Activated CD8-positive, alpha-beta T cell treated with anti-CD3 and anti-CD28 coated beads for 36 hours (primary cell): ENCODE measurements at regions not wholly inside any gene's neighbourhood (a gene's known extent, or its start where the extent isn't known, plus 50 kb on each side); places are given as distances from the start of the nearest gene placed in this dataset.

Source experiments
- ATAC-seq: fragments of 200-7000 bp; cut with Tn5 transposase; one replicate; pipeline ENCODE4 v1.10.0; 2021; ENCODE audit warnings: mild to moderate bottlenecking, moderate library complexity
- CTCF ChIA-PET: fragments of 350-600 bp; sonication (Branson Sonifier 250); formaldehyde crosslinking; loops from one replicate; lab custom pipeline; 2021; ENCODE audit warnings: antibody characterized with exemption; lab: Charles Lee
- POLR2A ChIA-PET: fragments of 350-600 bp; sonication (Branson Sonifier 250); formaldehyde crosslinking; loops from one replicate; lab custom pipeline; 2021; ENCODE audit warnings: antibody characterized with exemption; lab: Charles Lee
- DNase-seq: peaks from one replicate; pipeline ENCODE4 v3.0.0-alpha.2; 2020
- H3K27ac Mint-ChIP-seq: one replicate; pipeline ENCODE4 v1.8.0; 2021; ENCODE audit warnings: mild to moderate bottlenecking, mixed read lengths
- H3K27me3 Mint-ChIP-seq: one replicate; pipeline ENCODE4 v1.8.0; 2021; ENCODE audit warnings: mixed read lengths
- H3K36me3 Mint-ChIP-seq: one replicate; pipeline ENCODE4 v1.8.0; 2021; ENCODE audit warnings: low read depth, mixed read lengths
- H3K4me1 Mint-ChIP-seq: one replicate; pipeline ENCODE4 v1.8.0; 2021; ENCODE audit warnings: low read depth, mixed read lengths
- H3K4me3 Mint-ChIP-seq: one replicate; pipeline ENCODE4 v1.8.0; 2021; ENCODE audit warnings: mild to moderate bottlenecking, moderate library complexity, mixed read lengths
- H3K9me3 Mint-ChIP-seq: one replicate; pipeline ENCODE4 v1.8.0; 2021; ENCODE audit warnings: mixed read lengths
- intact Hi-C: fragments of 100-400 bp; cut with micrococcal nuclease; formaldehyde crosslinking; loops from one replicate; pipeline ENCODE4 v1.10.0; 2022
- TF ChIP-seq, protein P1 (sequence below): fragments of 200-600 bp; IDR thresholded peaks from one replicate; pipeline ENCODE4 v1.8.0; 2022; ENCODE audit warnings: antibody characterized with exemption, mild to moderate bottlenecking

DNA sequence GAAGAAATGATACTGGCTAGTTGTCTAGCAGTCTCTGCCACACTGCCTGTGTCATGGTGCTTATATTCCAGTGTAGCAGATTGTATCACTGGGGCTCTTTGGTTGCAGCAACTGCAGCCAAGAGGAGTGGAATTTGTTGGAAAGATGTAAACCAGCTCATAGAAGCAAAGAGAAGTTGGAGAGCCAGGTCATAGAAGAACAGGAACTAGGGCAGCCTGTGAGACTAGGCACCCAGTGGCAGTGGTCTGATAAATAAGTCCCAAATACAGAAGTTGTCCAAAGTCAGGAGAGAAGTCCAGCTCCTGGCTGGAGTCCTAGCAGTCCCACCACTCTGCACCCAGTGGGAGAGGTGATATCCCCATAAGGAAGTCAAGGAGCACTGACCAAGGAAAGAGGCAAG lies 172.5 kb upstream of the ARID2 start:
- intact Hi-C loops = no loop called here
- TF ChIP-seq, protein P1, sequence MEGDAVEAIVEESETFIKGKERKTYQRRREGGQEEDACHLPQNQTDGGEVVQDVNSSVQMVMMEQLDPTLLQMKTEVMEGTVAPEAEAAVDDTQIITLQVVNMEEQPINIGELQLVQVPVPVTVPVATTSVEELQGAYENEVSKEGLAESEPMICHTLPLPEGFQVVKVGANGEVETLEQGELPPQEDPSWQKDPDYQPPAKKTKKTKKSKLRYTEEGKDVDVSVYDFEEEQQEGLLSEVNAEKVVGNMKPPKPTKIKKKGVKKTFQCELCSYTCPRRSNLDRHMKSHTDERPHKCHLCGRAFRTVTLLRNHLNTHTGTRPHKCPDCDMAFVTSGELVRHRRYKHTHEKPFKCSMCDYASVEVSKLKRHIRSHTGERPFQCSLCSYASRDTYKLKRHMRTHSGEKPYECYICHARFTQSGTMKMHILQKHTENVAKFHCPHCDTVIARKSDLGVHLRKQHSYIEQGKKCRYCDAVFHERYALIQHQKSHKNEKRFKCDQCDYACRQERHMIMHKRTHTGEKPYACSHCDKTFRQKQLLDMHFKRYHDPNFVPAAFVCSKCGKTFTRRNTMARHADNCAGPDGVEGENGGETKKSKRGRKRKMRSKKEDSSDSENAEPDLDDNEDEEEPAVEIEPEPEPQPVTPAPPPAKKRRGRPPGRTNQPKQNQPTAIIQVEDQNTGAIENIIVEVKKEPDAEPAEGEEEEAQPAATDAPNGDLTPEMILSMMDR = no peak
- ChIA-PET POLR2A (interaction anchor here (1.1 kb wide), 1 partner anchor 16 kb away, joined by 3 read pairs; no protein-coding TSS in a partner anchor), CTCF (interaction anchor here (0.6 to 1.1 kb wide), 2 partner anchors 13 to 51 kb away, joined by 3 to 5 read pairs; no protein-coding TSS in a partner anchor)
- no peak overlapping the region for H3K27ac Mint-ChIP-seq
- no peaks in the 10 kb centered on the region for H3K27me3 Mint-ChIP-seq
- DNase-seq (no peak), ATAC-seq (no peak)
- no peaks in the 10 kb centered on the region for H3K36me3 Mint-ChIP-seq
- H3K4me3 Mint-ChIP-seq = no peak overlapping the region
- peaks cover 3% of the 10 kb centered on the region for H3K9me3 Mint-ChIP-seq
- no peaks in the 10 kb centered on the region for H3K4me1 Mint-ChIP-seq

DNA sequence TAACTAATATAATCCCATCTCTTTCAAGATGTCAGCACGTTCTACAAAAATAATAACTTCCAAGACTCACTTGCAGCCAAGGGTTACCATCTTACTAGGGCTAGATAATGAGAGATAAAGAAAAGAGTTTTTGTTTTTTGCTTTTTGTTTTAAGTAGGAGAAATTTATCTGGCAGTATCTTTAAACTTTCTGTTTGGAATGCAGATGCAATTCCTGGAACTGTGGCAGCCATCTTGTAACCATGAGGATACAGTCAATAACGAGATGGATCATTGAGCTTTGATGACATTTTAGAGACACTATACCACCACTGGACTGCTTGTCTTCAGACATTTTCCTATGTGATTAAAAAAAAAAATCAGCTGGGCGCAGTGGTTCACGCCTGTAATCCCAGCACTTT lies 171.2 kb upstream of the ARID2 start:
- TF ChIP-seq, protein P1 = no peak
- H3K27me3 Mint-ChIP-seq = no peaks in the 10 kb centered on the region
- H3K9me3 Mint-ChIP-seq = peaks cover 3% of the 10 kb centered on the region
- no peak overlapping the region for H3K27ac Mint-ChIP-seq
- DNase-seq (no peak), ATAC-seq (no peak)
- no peak overlapping the region for H3K4me3 Mint-ChIP-seq
- H3K4me1 Mint-ChIP-seq = no peaks in the 10 kb centered on the region
- CTCF ChIA-PET = interaction anchor here (1.6 kb wide), 1 partner anchor 14 kb away, joined by 5 read pairs; no protein-coding TSS in a partner anchor
- no peaks in the 10 kb centered on the region for H3K36me3 Mint-ChIP-seq
- intact Hi-C loops = no loop called here
- POLR2A ChIA-PET = no interaction called here

DNA sequence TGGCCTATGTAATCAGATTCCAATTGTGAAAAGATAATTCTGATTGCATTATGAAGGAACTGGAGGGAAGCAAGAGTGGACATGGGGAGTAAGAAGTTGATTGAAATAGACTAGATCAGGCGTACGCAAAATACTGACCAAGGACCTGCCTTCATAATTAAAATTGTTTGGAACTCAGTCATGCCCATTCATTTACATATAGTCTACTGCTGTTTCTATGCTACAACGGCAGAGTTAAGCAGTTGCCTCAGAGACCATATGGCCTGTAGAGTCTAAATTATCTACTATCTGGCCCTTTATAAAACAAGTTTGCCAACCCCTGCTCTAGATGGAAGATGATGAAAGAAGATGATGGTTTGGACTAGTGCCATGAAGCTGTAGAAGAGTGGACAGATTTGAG lies 170.0 kb upstream of the ARID2 start:
- ChIA-PET CTCF (interaction anchor here (1.8 kb wide), 1 partner anchor 16 kb away, joined by 8 read pairs; no protein-coding TSS in a partner anchor), POLR2A (no interaction called here)
- Mint-ChIP-seq H3K4me1 (no peaks in the 10 kb centered on the region), H3K27me3 (no peaks in the 10 kb centered on the region), H3K9me3 (peaks cover 3% of the 10 kb centered on the region), H3K36me3 (no peaks in the 10 kb centered on the region), H3K4me3 (no peak overlapping the region), H3K27ac (no peak overlapping the region)
- no peak for DNase-seq
- TF ChIP-seq, protein P1 = no peak
- intact Hi-C loops = no loop called here
- no peak for ATAC-seq

DNA sequence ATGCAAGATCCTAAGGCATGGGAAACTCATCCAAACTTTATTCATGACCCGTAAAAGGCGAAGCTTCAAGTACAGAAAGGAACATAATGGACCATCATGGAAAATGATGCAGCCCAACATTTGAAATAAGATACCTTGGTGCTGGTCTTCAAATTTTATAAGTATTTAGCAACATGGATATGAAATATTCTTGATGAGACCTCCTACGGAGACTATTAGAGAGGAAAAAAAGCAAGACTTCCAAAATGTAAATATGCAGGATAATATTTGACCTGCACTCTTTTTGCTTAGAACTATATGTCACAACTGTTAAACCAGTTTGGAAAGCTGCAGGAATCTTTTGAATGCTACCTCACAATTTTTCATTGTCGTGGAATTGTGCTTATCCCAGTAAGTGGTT lies 168.8 kb upstream of the ARID2 start:
- TF ChIP-seq, protein P1 = no peak
- intact Hi-C loops = no loop called here
- POLR2A ChIA-PET = no interaction called here

DNA sequence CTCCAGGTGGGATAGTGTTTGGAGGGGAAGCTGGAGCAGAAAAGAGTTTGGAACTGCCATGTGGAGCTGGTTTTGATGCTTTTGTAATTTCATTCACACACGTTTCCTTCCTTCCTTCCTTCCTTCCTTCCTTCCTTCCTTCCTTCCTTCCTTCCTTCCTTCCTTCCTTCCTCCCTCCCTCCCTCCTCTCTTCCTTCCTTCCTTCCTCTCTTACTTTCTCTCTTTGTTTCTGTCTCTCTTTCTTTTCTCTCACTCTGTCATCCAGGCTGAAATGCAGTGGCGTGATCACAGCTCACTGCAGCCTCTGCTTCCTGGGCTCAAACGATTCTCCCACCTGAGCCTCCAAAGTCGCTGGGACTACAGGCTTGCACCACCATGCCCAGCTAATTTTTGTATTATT lies 168.0 kb upstream of the ARID2 start:
- Mint-ChIP-seq H3K4me3 (no peak overlapping the region), H3K27ac (no peak overlapping the region), H3K27me3 (no peaks in the 10 kb centered on the region), H3K36me3 (no peaks in the 10 kb centered on the region), H3K9me3 (peaks cover 3% of the 10 kb centered on the region), H3K4me1 (no peaks in the 10 kb centered on the region)
- ATAC-seq (no peak), DNase-seq (no peak)
- intact Hi-C loops = no loop called here
- TF ChIP-seq, protein P1 = no peak
- ChIA-PET POLR2A (no interaction called here), CTCF (interaction anchor here (0.7 to 1.8 kb wide), 2 partner anchors 18 to 181 kb away, joined by 3 to 8 read pairs; no protein-coding TSS in a partner anchor)

More for the DNA sequence above, 168.8 kb upstream of the ARID2 start:
- CTCF ChIA-PET = interaction anchor here (1.8 kb wide), 1 partner anchor 17 kb away, joined by 8 read pairs; no protein-coding TSS in a partner anchor
- Mint-ChIP-seq H3K36me3 (no peaks in the 10 kb centered on the region), H3K27me3 (no peaks in the 10 kb centered on the region), H3K9me3 (peaks cover 3% of the 10 kb centered on the region), H3K4me1 (no peaks in the 10 kb centered on the region), H3K27ac (no peak overlapping the region), H3K4me3 (no peak overlapping the region)
- no peak for DNase-seq
- no peak for ATAC-seq
